Uterus (tissue), 2 donors: ENCODE measurements at regions not wholly inside any gene's neighbourhood (a gene's known extent, or its start where the extent isn't known, plus 50 kb on each side); places are given as distances from the start of the nearest gene placed in this dataset.

Experiments used
- CTCF ChIP-seq, 4 experiments: fragments of 200-600 bp in 2 of 4; fragments of 450-650 bp in 2 of 4; sonication (generic) in 2 of 4; IDR thresholded peaks; one replicate each; pipeline ENCODE4 v1.5.1; 2016 to 2019; ENCODE audit warnings: antibody characterized with exemption in 4 of 4, mild to moderate bottlenecking in 2 of 4, moderate library complexity in 1 of 4
- POLR2A ChIP-seq, 2 donors: fragments of 450-650 bp; IDR thresholded peaks; one replicate each; pipeline ENCODE4 v1.6.1; 2016; ENCODE audit warnings: antibody characterized with exemption in 2 of 2, mild to moderate bottlenecking in 1 of 2, moderate library complexity in 1 of 2

DNA sequence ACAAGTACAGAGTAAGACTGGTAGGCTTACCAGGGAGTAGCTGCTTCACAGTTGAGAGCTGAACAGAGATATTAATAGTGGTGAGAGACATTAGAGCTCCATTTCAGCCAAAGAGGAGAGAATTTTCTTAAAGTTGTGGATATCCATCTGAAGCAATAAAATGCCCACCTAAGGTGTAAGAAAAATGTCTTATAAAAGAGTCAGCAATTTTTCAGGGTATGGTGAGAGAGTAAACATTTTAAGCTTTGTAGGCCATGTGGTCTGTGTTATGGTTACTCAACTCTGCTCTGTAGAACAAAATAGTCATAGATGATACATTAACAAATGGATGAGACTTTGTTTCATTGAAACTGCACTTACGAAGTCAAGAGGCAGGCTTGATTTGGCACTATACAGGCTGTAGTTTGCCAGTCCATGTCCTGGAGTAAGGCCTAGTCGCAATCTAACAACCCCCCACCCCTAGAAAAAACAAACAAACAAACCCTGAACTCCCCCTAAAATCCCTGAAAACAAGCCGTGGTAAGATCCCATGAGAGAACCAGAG, 945.4 kb upstream of the SEMA6A start:
- TF ChIP-seq CTCF (IDR thresholded peaks at IDR 0.05) (no peak), POLR2A (IDR thresholded peaks at IDR 0.05) (no peak)
